WTC11 (cell line): ENCODE measurements at regions not wholly inside any gene's neighbourhood (a gene's known extent, or its start where the extent isn't known, plus 50 kb on each side); places are given as distances from the start of the nearest gene placed in this dataset.

Experiments
- ATAC-seq: fragments of 200-7000 bp; cut with Tn5 transposase; 2 replicates; pipeline ENCODE4 v1.10.0; 2021; ENCODE audit warnings: mild to moderate bottlenecking, moderate library complexity
- CTCF ChIA-PET: fragments of 300-600 bp; sonication (Branson Sonifier 250); formaldehyde crosslinking; loops from one replicate; lab custom pipeline; 2021; ENCODE audit warnings: antibody characterized with exemption; lab: Charles Lee
- POLR2A ChIA-PET: fragments of 350-600 bp; sonication (Branson Sonifier 250); formaldehyde crosslinking; loops from one replicate; lab custom pipeline; 2021; ENCODE audit warnings: antibody characterized with exemption; lab: Charles Lee
- DNase-seq: peaks from one replicate; pipeline ENCODE4 v3.0.0; 2021; ENCODE audit warnings: low spot score
- H3K27ac Mint-ChIP-seq: 2 replicates; pipeline ENCODE4 v1.8.0; 2021; ENCODE audit warnings: mixed read lengths
- H3K27me3 Mint-ChIP-seq: 2 replicates; pipeline ENCODE4 v1.8.0; 2021; ENCODE audit warnings: low read depth, mild to moderate bottlenecking, moderate library complexity, mixed read lengths
- H3K36me3 Mint-ChIP-seq: 2 replicates; pipeline ENCODE4 v1.8.0; 2021; ENCODE audit warnings: mixed read lengths
- H3K4me1 Mint-ChIP-seq: 2 replicates; pipeline ENCODE4 v1.8.0; 2022; ENCODE audit warnings: mixed read lengths
- H3K4me3 Mint-ChIP-seq: 2 replicates; pipeline ENCODE4 v1.8.0; 2021; ENCODE audit warnings: mild to moderate bottlenecking, moderate library complexity, mixed read lengths
- H3K9me3 Mint-ChIP-seq: 2 replicates; pipeline ENCODE4 v1.8.0; 2021; ENCODE audit warnings: mixed read lengths
- ARID4B ChIP-seq: sonication (generic); formaldehyde crosslinking; IDR thresholded peaks from 2 replicates; pipeline ENCODE4 v1.8.0; 2023; ENCODE audit warnings: missing genetic modification reagents, mild to moderate bottlenecking, borderline replicate concordance
- ATF2 ChIP-seq: sonication (generic); formaldehyde crosslinking; IDR thresholded peaks from 2 replicates; pipeline ENCODE4 v1.8.1; 2022; ENCODE audit warnings: low read depth, missing genetic modification reagents, borderline replicate concordance
- FOXJ3 ChIP-seq: sonication (generic); formaldehyde crosslinking; IDR thresholded peaks from 2 replicates; pipeline ENCODE4 v1.9.0; 2021; ENCODE audit warnings: missing genetic modification reagents, mild to moderate bottlenecking, borderline replicate concordance
- GABPB1 ChIP-seq: sonication (generic); formaldehyde crosslinking; IDR thresholded peaks from 2 replicates; pipeline ENCODE4 v1.8.1; 2023; ENCODE audit warnings: mild to moderate bottlenecking, missing genetic modification reagents
- GRHL2 ChIP-seq: fragments of 250-450 bp; sonication (Bioruptor Pico); IDR thresholded peaks from 2 replicates; pipeline ENCODE4 v1.8.0; 2022; ENCODE audit warnings: mild to moderate bottlenecking, moderate library complexity; ENCODE audit not compliant: insufficient replicate concordance, severe bottlenecking
- IRF2 ChIP-seq: sonication (generic); formaldehyde crosslinking; IDR thresholded peaks from 2 replicates; pipeline ENCODE4 v1.8.0; 2022; ENCODE audit warnings: low read depth, missing genetic modification reagents, borderline replicate concordance
- MXD4 ChIP-seq: fragments of 250-450 bp; sonication (Bioruptor Pico); IDR thresholded peaks from 2 replicates; pipeline ENCODE4 v1.8.0; 2021; ENCODE audit warnings: mild to moderate bottlenecking, moderate library complexity, borderline replicate concordance
- MYBL2 ChIP-seq: sonication (generic); formaldehyde crosslinking; IDR thresholded peaks from 2 replicates; pipeline ENCODE4 v1.8.1; 2023; ENCODE audit warnings: mild to moderate bottlenecking, moderate library complexity, missing genetic modification reagents
- NFE2L1 ChIP-seq: sonication (generic); formaldehyde crosslinking; IDR thresholded peaks from 2 replicates; pipeline ENCODE4 v1.8.1; 2023; ENCODE audit warnings: missing genetic modification reagents
- NR2C2 ChIP-seq: sonication (generic); formaldehyde crosslinking; IDR thresholded peaks from 2 replicates; pipeline ENCODE4 v1.8.0; 2022; ENCODE audit warnings: mild to moderate bottlenecking, missing genetic modification reagents
- SMAD3 ChIP-seq: sonication (generic); formaldehyde crosslinking; IDR thresholded peaks from 2 replicates; pipeline ENCODE4 v1.8.0; 2022; ENCODE audit warnings: missing genetic modification reagents, mild to moderate bottlenecking, borderline replicate concordance
- SP1 ChIP-seq: sonication (generic); formaldehyde crosslinking; conservative IDR thresholded peaks from 2 replicates; pipeline ENCODE4 v1.8.1; 2022; ENCODE audit warnings: missing genetic modification reagents
- TEAD4 ChIP-seq: sonication (generic); formaldehyde crosslinking; IDR thresholded peaks from 2 replicates; pipeline ENCODE4 v1.8.0; 2022; ENCODE audit warnings: mild to moderate bottlenecking, missing genetic modification reagents
- ZMAT4 ChIP-seq: fragments of 250-450 bp; sonication (Bioruptor Pico); IDR thresholded peaks from 2 replicates; pipeline ENCODE4 v1.9.0; 2021; ENCODE audit warnings: mild to moderate bottlenecking
- ZNF219 ChIP-seq: sonication (generic); formaldehyde crosslinking; IDR thresholded peaks from 2 replicates; pipeline ENCODE4 v1.8.0; 2023; ENCODE audit warnings: missing genetic modification reagents, mild to moderate bottlenecking, borderline replicate concordance
- ZNF263 ChIP-seq: sonication (generic); formaldehyde crosslinking; IDR thresholded peaks from 2 replicates; pipeline ENCODE4 v1.8.1; 2022; ENCODE audit warnings: low read depth, mild to moderate bottlenecking, moderate library complexity, missing genetic modification reagents
- ZNF425 ChIP-seq: fragments of 250-450 bp; sonication (Bioruptor Pico); conservative IDR thresholded peaks from 2 replicates; pipeline ENCODE4 v1.9.0; 2021; ENCODE audit warnings: mild to moderate bottlenecking
- TF ChIP-seq, protein P1 (sequence below): sonication (generic); formaldehyde crosslinking; IDR thresholded peaks from 2 replicates; pipeline ENCODE4 v1.8.0; 2022; ENCODE audit warnings: mild to moderate bottlenecking, missing genetic modification reagents
- TF ChIP-seq, protein P2 (sequence below): sonication (generic); formaldehyde crosslinking; IDR thresholded peaks from 2 replicates; pipeline ENCODE4 v1.8.1; 2023; ENCODE audit warnings: mild to moderate bottlenecking, missing genetic modification reagents, moderate library complexity

DNA sequence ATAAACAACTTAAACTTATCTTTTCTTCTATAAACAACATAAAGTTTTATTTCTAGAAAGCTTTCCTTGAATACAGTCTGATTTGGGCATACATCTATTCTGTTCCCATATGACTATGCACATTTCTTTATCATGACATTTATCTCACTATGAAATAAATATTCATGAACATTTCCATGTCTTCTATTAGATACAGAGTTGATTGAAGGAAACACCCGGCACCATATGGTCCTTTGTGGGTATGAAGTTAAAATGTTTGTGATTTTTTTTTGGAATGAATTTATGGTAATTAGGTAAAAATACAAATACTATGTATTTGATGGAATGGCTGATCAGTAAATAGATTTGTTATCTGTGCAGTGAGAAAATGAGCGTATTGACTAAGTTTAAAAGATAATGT is 1209.8 kb upstream of the ACO1 start:
- no peak overlapping the region for H3K4me3 Mint-ChIP-seq
- ATAC-seq: no peak
- no peaks in the 10 kb centered on the region for H3K9me3 Mint-ChIP-seq
- H3K36me3 Mint-ChIP-seq: no peaks in the 10 kb centered on the region
- TF ChIP-seq FOXJ3 (CRISPR knock-in tag) (no peak), ARID4B (CRISPR knock-in tag) (no peak), ZNF219 (CRISPR knock-in tag) (no peak), MYBL2 (CRISPR knock-in tag) (no peak), GABPB1 (CRISPR knock-in tag) (no peak), IRF2 (CRISPR knock-in tag) (no peak), MXD4 (CRISPR knock-in tag) (no peak), SMAD3 (no peak), NFE2L1 (CRISPR knock-in tag) (no peak), ATF2 (CRISPR knock-in tag) (no peak), TEAD4 (CRISPR knock-in tag) (no peak), ZNF425 (CRISPR knock-in tag) (no peak)
- TF ChIP-seq, protein P1, sequence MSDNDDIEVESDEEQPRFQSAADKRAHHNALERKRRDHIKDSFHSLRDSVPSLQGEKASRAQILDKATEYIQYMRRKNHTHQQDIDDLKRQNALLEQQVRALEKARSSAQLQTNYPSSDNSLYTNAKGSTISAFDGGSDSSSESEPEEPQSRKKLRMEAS (CRISPR knock-in tag): no peak
- TF ChIP-seq, protein P2, sequence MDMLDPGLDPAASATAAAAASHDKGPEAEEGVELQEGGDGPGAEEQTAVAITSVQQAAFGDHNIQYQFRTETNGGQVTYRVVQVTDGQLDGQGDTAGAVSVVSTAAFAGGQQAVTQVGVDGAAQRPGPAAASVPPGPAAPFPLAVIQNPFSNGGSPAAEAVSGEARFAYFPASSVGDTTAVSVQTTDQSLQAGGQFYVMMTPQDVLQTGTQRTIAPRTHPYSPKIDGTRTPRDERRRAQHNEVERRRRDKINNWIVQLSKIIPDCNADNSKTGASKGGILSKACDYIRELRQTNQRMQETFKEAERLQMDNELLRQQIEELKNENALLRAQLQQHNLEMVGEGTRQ (CRISPR knock-in tag): no peak
- TF ChIP-seq, all 79 proteins: peak for 0
- POLR2A ChIA-PET: no interaction called here
- Mint-ChIP-seq H3K27me3 (no peaks in the 10 kb centered on the region), H3K4me1 (no peaks in the 10 kb centered on the region), H3K27ac (no peak overlapping the region)
- CTCF ChIA-PET: no interaction called here
- no peak for DNase-seq

- ChIA-PET CTCF (no interaction called here), POLR2A (no interaction called here)
- Mint-ChIP-seq H3K4me1 (no peaks in the 10 kb centered on the region), H3K9me3 (no peaks in the 10 kb centered on the region), H3K27me3 (no peaks in the 10 kb centered on the region), H3K27ac (no peak overlapping the region), H3K36me3 (no peaks in the 10 kb centered on the region), H3K4me3 (no peak overlapping the region)
- ATAC-seq (no peak), DNase-seq (no peak)
- TF ChIP-seq ARID4B (CRISPR knock-in tag) (no peak), GRHL2 (no peak), SP1 (CRISPR knock-in tag) (no peak), NR2C2 (CRISPR knock-in tag) (no peak), ZMAT4 (CRISPR knock-in tag) (no peak), ZNF263 (no peak)
Observed at GRCh38 chr9:31183866-31184265, 1200.6 kb upstream of the ACO1 start.
